GM12878 (cell line): ENCODE measurements at regions not wholly inside any gene's neighbourhood (a gene's known extent, or its start where the extent isn't known, plus 50 kb on each side); places are given as distances from the start of the nearest gene placed in this dataset.

Source experiments
- ATAC-seq: fragments of 200-7000 bp; cut with Tn5 transposase; 3 replicates; pipeline ENCODE4 v1.9.1; 2020; ENCODE audit warnings: mild to moderate bottlenecking, moderate library complexity
- BruUV-seq: library from RNA; stranded (reverse); fragments of 400-500 nt; replicated peaks from 2 replicates; lab custom pipeline; 2021; lab: Mats Ljungman, UMichigan
- CTCF ChIA-PET: fragments of 300-600 bp; sonication (Branson Sonifier 250); formaldehyde crosslinking; extraction: SDS; loops from one replicate; lab custom pipeline; 2021; ENCODE audit warnings: inconsistent platforms; lab: Yijun Ruan, JAX
- POLR2A ChIA-PET: fragments of 350-600 bp; formaldehyde crosslinking; extraction: SDS; loops from one replicate; lab custom pipeline; 2021; ENCODE audit warnings: inconsistent platforms; lab: Charles Lee
- RAD21 ChIA-PET: fragments of 300-600 bp; sonication (Branson Sonifier 250); formaldehyde crosslinking; loops from one replicate; lab custom pipeline; 2023; ENCODE audit warnings: antibody characterized with exemption; ENCODE audit not compliant: unreplicated experiment; lab: Charles Lee
- SMC1A ChIA-PET: fragments of 300-600 bp; sonication (Branson Sonifier 250); formaldehyde crosslinking; loops from one replicate; lab custom pipeline; 2023; ENCODE audit not compliant: unreplicated experiment, uncharacterized antibody; lab: Charles Lee
- DNase-seq: peaks from one replicate; pipeline ENCODE4 v3.0.0-alpha.2; 2011; ENCODE audit warnings: low read depth, low spot score
- FAIRE-seq: peaks from 3 replicates; lab custom pipeline; 2011; peaks lifted over from hg19 to GRCh38; lab: Jason Lieb, UNC
- H2AFZ ChIP-seq: 2 replicates; pipeline ENCODE4 v1.6.0; 2011; ENCODE audit warnings: low read depth, low read length, control low read depth; ENCODE audit not compliant: control insufficient read depth
- H3K27ac ChIP-seq: 2 replicates; pipeline ENCODE4 v1.5.1; 2011; ENCODE audit warnings: control low read depth; ENCODE audit not compliant: control insufficient read depth, insufficient read depth
- H3K27me3 ChIP-seq, 2 experiments: replicated peaks in 1 of 2; 2 replicates each; pipeline versions ENCODE4 v1.6.0 to v1.6.1; 2011; ENCODE audit warnings: low read length in 1 of 2; ENCODE audit not compliant: control insufficient read depth in 2 of 2, insufficient read depth in 2 of 2
- H3K36me3 ChIP-seq, 2 experiments: 2 replicates each; pipeline ENCODE4 v1.5.1; 2011; ENCODE audit warnings: low read length in 1 of 2; ENCODE audit not compliant: control insufficient read depth in 2 of 2, insufficient read depth in 2 of 2
- H3K4me1 ChIP-seq: 2 replicates; pipeline ENCODE4 v1.6.1; 2011; ENCODE audit warnings: mild to moderate bottlenecking, low read length, moderate library complexity, mixed read lengths; ENCODE audit not compliant: control insufficient read depth, insufficient read depth
- H3K4me2 ChIP-seq: 2 replicates; pipeline ENCODE4 v1.6.0; 2011; ENCODE audit warnings: control low read depth; ENCODE audit not compliant: control insufficient read depth, insufficient read depth
- H3K4me3 ChIP-seq: fragments of 200-600 bp; sonication (generic); 2 replicates; pipeline ENCODE4 v1.5.1; 2016
- H3K79me2 ChIP-seq: 2 replicates; pipeline ENCODE4 v1.6.0; 2011; ENCODE audit warnings: low read length; ENCODE audit not compliant: control insufficient read depth, insufficient read depth
- H3K9ac ChIP-seq: 2 replicates; pipeline ENCODE4 v1.8.0; 2011; ENCODE audit warnings: low read length, control low read depth, mixed read lengths; ENCODE audit not compliant: control insufficient read depth, insufficient read depth
- H3K9me3 ChIP-seq: replicated peaks from 3 replicates; pipeline ENCODE4 v1.5.1; 2011; ENCODE audit warnings: mild to moderate bottlenecking, low read length; ENCODE audit not compliant: control insufficient read depth, insufficient read depth
- H4K20me1 ChIP-seq: 2 replicates; pipeline ENCODE4 v1.6.0; 2011; ENCODE audit not compliant: control insufficient read depth, insufficient read depth
- CBX3 ChIP-seq: fragments of 200-600 bp; sonication (generic); IDR thresholded peaks from 2 replicates; pipeline ENCODE4 v1.6.1; 2016; ENCODE audit warnings: low read depth, borderline replicate concordance
- CHD1 ChIP-seq: IDR thresholded peaks from 2 replicates; pipeline ENCODE4 v1.6.1; 2012; ENCODE audit warnings: low read depth, low read length, improper control_type of control experiment
- CREB1 ChIP-seq: IDR thresholded peaks from 2 replicates; pipeline ENCODE4 v1.6.1; 2012; ENCODE audit warnings: low read depth, mild to moderate bottlenecking, inconsistent platforms
- EED ChIP-seq: sonication (generic); IDR thresholded peaks from 2 replicates; pipeline ENCODE4 v1.6.1; 2016; ENCODE audit warnings: antibody characterized with exemption, low read depth
- FOXK2 ChIP-seq: fragments of 450-650 bp; IDR thresholded peaks from 2 replicates; pipeline ENCODE4 v1.6.1; 2017; ENCODE audit warnings: mild to moderate bottlenecking, moderate library complexity
- HCFC1 ChIP-seq: fragments of 150-350 bp; IDR thresholded peaks from 2 replicates; pipeline ENCODE4 v1.6.1; 2014; ENCODE audit warnings: low read length
- IRF4 ChIP-seq: IDR thresholded peaks from 2 replicates; pipeline ENCODE4 v1.6.1; 2011; ENCODE audit warnings: low read depth, low read length
- KAT2A ChIP-seq: conservative IDR thresholded peaks from 2 replicates; pipeline ENCODE4 v1.6.1; 2011; ENCODE audit warnings: low read depth, low read length; ENCODE audit not compliant: control insufficient read depth
- PAX8 ChIP-seq: fragments of 450-650 bp; IDR thresholded peaks from 2 replicates; pipeline ENCODE4 v1.6.1; 2017; ENCODE audit warnings: mild to moderate bottlenecking, moderate library complexity
- WGBS: methylation state at CpG from one replicate; pipeline ENCODE4 v1.1.6; 2016; ENCODE audit warnings: low lambda C conversion rate; ENCODE audit not compliant: insufficient replicate concordance, insufficient coverage; ENCODE audit errors: missing lambda C conversion rate; 5-methylcytosine and 5-hydroxymethylcytosine counted together
- in situ Hi-C: fragments of 300-500 bp; cut with MboI; formaldehyde crosslinking; loops from 9 replicates; pipeline ENCODE4 v1.14.3; 2018; ENCODE audit warnings: mixed read lengths
- intact Hi-C: fragments of 100-400 bp; cut with micrococcal nuclease; formaldehyde crosslinking; loops from one replicate; pipeline ENCODE4 v1.14.2; 2022; ENCODE audit not compliant: unreplicated experiment
- TF ChIP-seq, protein P1 (sequence below): fragments of 450-650 bp; formaldehyde crosslinking; IDR thresholded peaks from 2 replicates; pipeline ENCODE4 v1.4.0; 2020; ENCODE audit warnings: mild to moderate bottlenecking, moderate library complexity

DNA sequence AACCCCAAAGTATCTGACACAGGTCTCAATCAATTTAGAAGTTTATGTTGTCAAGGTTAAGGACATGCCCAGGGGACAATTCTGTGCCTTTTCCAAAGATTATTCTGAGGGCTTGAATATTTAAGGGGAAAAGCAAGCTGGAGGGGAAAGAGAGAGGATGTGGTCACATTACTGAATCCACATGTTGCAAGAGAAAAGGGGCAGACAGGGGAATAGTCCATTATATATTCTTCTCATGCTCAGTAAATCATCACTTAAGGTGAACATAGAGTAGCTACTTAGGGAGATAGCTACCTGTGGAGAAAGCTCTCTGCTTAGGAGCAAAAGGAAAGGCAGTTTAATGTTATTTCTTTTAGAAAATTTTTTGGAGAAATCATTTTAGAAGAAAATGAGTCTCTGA is 751.6 kb downstream of the SI start:
- RAD21 ChIA-PET, result no interaction called here
- in situ Hi-C loops, result no loop called here
- DNase-seq (no peak), FAIRE-seq (no peak)
- no peaks in the 10 kb centered on the region for H3K4me1 ChIP-seq
- H3K4me3 ChIP-seq, result no peak overlapping the region
- no peak overlapping the region for H3K9ac ChIP-seq
- no peaks in the 10 kb centered on the region for H3K27me3 ChIP-seq
- no peaks in the 10 kb centered on the region for H4K20me1 ChIP-seq
- no peaks in the 10 kb centered on the region for H3K36me3 ChIP-seq
- BruUV-seq, result no TSS peak
- TF ChIP-seq CREB1, result no peak
- no peak for TF ChIP-seq IRF4
- TF ChIP-seq FOXK2, result no peak
- TF ChIP-seq KAT2A, result no peak
- TF ChIP-seq EED, result no peak
- no peak for TF ChIP-seq PAX8
- TF ChIP-seq HCFC1, result no peak
- TF ChIP-seq, all 136 proteins: peak for 0
- Histone ChIP-seq H3K4me2 (no peak overlapping the region), H3K79me2 (no peaks in the 10 kb centered on the region), H3K27ac (no peak overlapping the region), H3K9me3 (no peaks in the 10 kb centered on the region), H2AFZ (no peak overlapping the region)
- no peak for ATAC-seq
- SMC1A ChIA-PET, result no interaction called here
- POLR2A ChIA-PET, result no interaction called here
- CTCF ChIA-PET, result no interaction called here
- intact Hi-C loops, result no loop called here

GRCh38 chr3:164320962-164321361 is 757.3 kb downstream of the SI start:
- H3K79me2 ChIP-seq, result no peaks in the 10 kb centered on the region
- no peak overlapping the region for H2AFZ ChIP-seq
- ChIA-PET CTCF (interaction anchor here (1.0 kb wide), 1 partner anchor 35 kb away, joined by 3 read pairs; no protein-coding TSS in a partner anchor), RAD21 (no interaction called here), POLR2A (no interaction called here), SMC1A (no interaction called here)
- H3K9me3 ChIP-seq, result no peaks in the 10 kb centered on the region
- TF ChIP-seq CREB1 (no peak), HCFC1 (no peak), CBX3 (no peak), CHD1 (no peak), PAX8 (no peak)
- TF ChIP-seq, protein P1, sequence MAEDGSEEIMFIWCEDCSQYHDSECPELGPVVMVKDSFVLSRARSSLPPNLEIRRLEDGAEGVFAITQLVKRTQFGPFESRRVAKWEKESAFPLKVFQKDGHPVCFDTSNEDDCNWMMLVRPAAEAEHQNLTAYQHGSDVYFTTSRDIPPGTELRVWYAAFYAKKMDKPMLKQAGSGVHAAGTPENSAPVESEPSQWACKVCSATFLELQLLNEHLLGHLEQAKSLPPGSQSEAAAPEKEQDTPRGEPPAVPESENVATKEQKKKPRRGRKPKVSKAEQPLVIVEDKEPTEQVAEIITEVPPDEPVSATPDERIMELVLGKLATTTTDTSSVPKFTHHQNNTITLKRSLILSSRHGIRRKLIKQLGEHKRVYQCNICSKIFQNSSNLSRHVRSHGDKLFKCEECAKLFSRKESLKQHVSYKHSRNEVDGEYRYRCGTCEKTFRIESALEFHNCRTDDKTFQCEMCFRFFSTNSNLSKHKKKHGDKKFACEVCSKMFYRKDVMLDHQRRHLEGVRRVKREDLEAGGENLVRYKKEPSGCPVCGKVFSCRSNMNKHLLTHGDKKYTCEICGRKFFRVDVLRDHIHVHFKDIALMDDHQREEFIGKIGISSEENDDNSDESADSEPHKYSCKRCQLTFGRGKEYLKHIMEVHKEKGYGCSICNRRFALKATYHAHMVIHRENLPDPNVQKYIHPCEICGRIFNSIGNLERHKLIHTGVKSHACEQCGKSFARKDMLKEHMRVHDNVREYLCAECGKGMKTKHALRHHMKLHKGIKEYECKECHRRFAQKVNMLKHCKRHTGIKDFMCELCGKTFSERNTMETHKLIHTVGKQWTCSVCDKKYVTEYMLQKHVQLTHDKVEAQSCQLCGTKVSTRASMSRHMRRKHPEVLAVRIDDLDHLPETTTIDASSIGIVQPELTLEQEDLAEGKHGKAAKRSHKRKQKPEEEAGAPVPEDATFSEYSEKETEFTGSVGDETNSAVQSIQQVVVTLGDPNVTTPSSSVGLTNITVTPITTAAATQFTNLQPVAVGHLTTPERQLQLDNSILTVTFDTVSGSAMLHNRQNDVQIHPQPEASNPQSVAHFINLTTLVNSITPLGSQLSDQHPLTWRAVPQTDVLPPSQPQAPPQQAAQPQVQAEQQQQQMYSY (CRISPR knock-in tag), result no peak
- ATAC-seq, result no peak
- no peaks in the 10 kb centered on the region for H3K27me3 ChIP-seq
- no peaks in the 10 kb centered on the region for H4K20me1 ChIP-seq
- H3K27ac ChIP-seq, result no peak overlapping the region
- intact Hi-C loops, result no loop called here
- DNase-seq, result no peak
- FAIRE-seq, result no peak
- no peaks in the 10 kb centered on the region for H3K4me1 ChIP-seq
- H3K4me2 ChIP-seq, result no peak overlapping the region
- in situ Hi-C loops, result no loop called here
- 34% methylated on average over 7 of the region's 7 CpGs for WGBS
- H3K36me3 ChIP-seq, result no peaks in the 10 kb centered on the region
- no TSS peak for BruUV-seq
- H3K4me3 ChIP-seq, result no peak overlapping the region
- H3K9ac ChIP-seq, result no peak overlapping the region
